ENCODE measurements at regions not wholly inside any gene's neighbourhood (a gene's known extent, or its start where the extent isn't known, plus 50 kb on each side); places are given as distances from the start of the nearest gene placed in this dataset.
"Not testable (repeated sequence)": the region's sequence is repeated elsewhere in the genome, so short reads cannot be mapped to it uniquely, and the experiment has no call there.

GRCh38 chr9:134547161-134548100, 94.2 kb upstream of the COL5A1 start:
- no peak for DNase-seq

- DNase-seq, result no peak
These were observed 93.4 kb upstream of the COL5A1 start for GRCh38 chr9:134548185-134548584.

GRCh38 chr9:134548618-134549017, 93.0 kb upstream of the COL5A1 start:
- DNase-seq, result no peak

GRCh38 chr9:134549336-134549735, 92.3 kb upstream of the COL5A1 start:
- DNase-seq, result no peak

GRCh38 chr9:134550081-134550480, 91.5 kb upstream of the COL5A1 start:
- DNase-seq, result not testable (repeated sequence)

- no peak for DNase-seq
These were observed 91.0 kb upstream of the COL5A1 start for GRCh38 chr9:134550584-134550983.

- DNase-seq, result no peak
These were observed 90.4 kb upstream of the COL5A1 start for GRCh38 chr9:134551176-134551575.

- no peak for DNase-seq
These were observed 89.8 kb upstream of the COL5A1 start for GRCh38 chr9:134551644-134552348.

GRCh38 chr9:134552349-134552990, 89.1 kb upstream of the COL5A1 start:
- DNase-seq, result no peak

GRCh38 chr9:134553061-134553891, 88.3 kb upstream of the COL5A1 start:
- no peak for DNase-seq

- DNase-seq, result no peak
These were observed 87.6 kb upstream of the COL5A1 start for GRCh38 chr9:134553996-134554372.

- no peak for DNase-seq
These were observed 87.1 kb upstream of the COL5A1 start for GRCh38 chr9:134554373-134555093.

- no peak for DNase-seq
These were observed 86.4 kb upstream of the COL5A1 start for GRCh38 chr9:134555094-134555650.

- DNase-seq, result no peak
These were observed 85.0 kb upstream of the COL5A1 start for GRCh38 chr9:134556531-134557068.

- DNase-seq, result no peak
These were observed 84.3 kb upstream of the COL5A1 start for GRCh38 chr9:134557331-134557730.

GRCh38 chr9:134558124-134558905, 83.3 kb upstream of the COL5A1 start:
- DNase-seq, result no peak

- no peak for DNase-seq
These were observed 82.6 kb upstream of the COL5A1 start for GRCh38 chr9:134559013-134559412.

- no peak for DNase-seq
These were observed 81.4 kb upstream of the COL5A1 start for GRCh38 chr9:134560206-134560605.

- no peak for DNase-seq
These were observed 80.9 kb upstream of the COL5A1 start for GRCh38 chr9:134560654-134561053.

- no peak for DNase-seq
These were observed 80.0 kb upstream of the COL5A1 start for GRCh38 chr9:134561427-134562145.
